ENCODE measurements at regions not wholly inside any gene's neighbourhood (a gene's known extent, or its start where the extent isn't known, plus 50 kb on each side); places are given as distances from the start of the nearest gene placed in this dataset.
"Not testable (repeated sequence)": the region's sequence is repeated elsewhere in the genome, so short reads cannot be mapped to it uniquely, and the experiment has no call there.

GRCh38 chr19:27833031-27833430, 1379.9 kb downstream of the UQCRFS1 start:
- DNase-seq: no peak

GRCh38 chr19:27828829-27829228, 1384.1 kb downstream of the UQCRFS1 start:
- DNase-seq: no peak

GRCh38 chr19:27824108-27824507, 1388.8 kb downstream of the UQCRFS1 start:
- DNase-seq: no peak

- DNase-seq: no peak
Observed at GRCh38 chr19:27822336-27822735, 1390.6 kb downstream of the UQCRFS1 start.

GRCh38 chr19:27821418-27822018, 1391.4 kb downstream of the UQCRFS1 start:
- DNase-seq: no peak

- no peak for DNase-seq
Observed at GRCh38 chr19:27815985-27816384, 1397.0 kb downstream of the UQCRFS1 start.

- DNase-seq: not testable (repeated sequence)
Observed at GRCh38 chr19:27814834-27815233, 1398.1 kb downstream of the UQCRFS1 start.

GRCh38 chr19:27814274-27814673, 1398.7 kb downstream of the UQCRFS1 start:
- not testable (repeated sequence) for DNase-seq

GRCh38 chr19:27806471-27807070, 1406.4 kb downstream of the UQCRFS1 start:
- no peak for DNase-seq

- DNase-seq: no peak
Observed at GRCh38 chr19:27805848-27806247, 1407.1 kb downstream of the UQCRFS1 start.

- DNase-seq: not testable (repeated sequence)
Observed at GRCh38 chr19:27802293-27802692, 1410.7 kb downstream of the UQCRFS1 start.

GRCh38 chr19:27796540-27796939, 1416.4 kb downstream of the UQCRFS1 start:
- DNase-seq: no peak

- no peak for DNase-seq
Observed at GRCh38 chr19:27796073-27796472, 1416.9 kb downstream of the UQCRFS1 start.

- DNase-seq: no peak
Observed at GRCh38 chr19:27795369-27795768, 1417.6 kb downstream of the UQCRFS1 start.

GRCh38 chr19:27794494-27795042, 1418.4 kb downstream of the UQCRFS1 start:
- DNase-seq: no peak

GRCh38 chr19:27793644-27794493, 1419.1 kb downstream of the UQCRFS1 start:
- DNase-seq: peak; percentile 45

GRCh38 chr19:27793128-27793643, 1419.8 kb downstream of the UQCRFS1 start:
- DNase-seq: no peak

GRCh38 chr19:27792576-27793127, 1420.3 kb downstream of the UQCRFS1 start:
- DNase-seq: no peak

GRCh38 chr19:27780367-27781075, 1432.4 kb downstream of the UQCRFS1 start:
- DNase-seq: no peak

- no peak for DNase-seq
Observed at GRCh38 chr19:27779954-27780353, 1433.0 kb downstream of the UQCRFS1 start.

- DNase-seq: no peak
Observed at GRCh38 chr19:27777726-27778125, 1435.2 kb downstream of the UQCRFS1 start.

- DNase-seq: no peak
Observed at GRCh38 chr19:27777242-27777641, 1435.7 kb downstream of the UQCRFS1 start.

Data from cortex of kidney (tissue), 1 donor.